ENCODE measurements at regions not wholly inside any gene's neighbourhood (a gene's known extent, or its start where the extent isn't known, plus 50 kb on each side); places are given as distances from the start of the nearest gene placed in this dataset.

- TF ChIP-seq CTCF (IDR thresholded peaks at IDR 0.05) (no peak), USF2 (CRISPR knock-in tag; IDR thresholded peaks at IDR 0.05) (no peak), NR1H2 (CRISPR knock-in tag; IDR thresholded peaks at IDR 0.05) (no peak), CREB1 (CRISPR knock-in tag; IDR thresholded peaks at IDR 0.05) (no peak), ATF2 (CRISPR knock-in tag; IDR thresholded peaks at IDR 0.05; ENCODE audit: borderline replicate concordance, low read depth) (no peak), TEAD4 (CRISPR knock-in tag; IDR thresholded peaks at IDR 0.05) (no peak), USF1 (CRISPR knock-in tag; IDR thresholded peaks at IDR 0.05) (no peak), SP1 (CRISPR knock-in tag; conservative IDR thresholded peaks at IDR 0.05) (no peak), E2F1 (CRISPR knock-in tag; IDR thresholded peaks at IDR 0.05) (no peak), PREB (CRISPR knock-in tag; IDR thresholded peaks at IDR 0.05; ENCODE audit: borderline replicate concordance) (no peak), STAT6 (CRISPR knock-in tag; conservative IDR thresholded peaks at IDR 0.05; ENCODE audit: low read depth) (no peak)
Observed at GRCh38 chr5:92780057-92780456, 801.0 kb downstream of the NR2F1-AS1 start.
